Activated T-helper 17 cell treated with anti-CD3 and anti-CD28 coated beads, Interleukin-2, amount 50 U/mL, for 72 hours (primary cell): ENCODE measurements at regions not wholly inside any gene's neighbourhood (a gene's known extent, or its start where the extent isn't known, plus 50 kb on each side); places are given as distances from the start of the nearest gene placed in this dataset.
"Not testable (repeated sequence)": the region's sequence is repeated elsewhere in the genome, so short reads cannot be mapped to it uniquely, and the experiment has no call there.

Experiments used
- ATAC-seq: fragments of 150-1000 bp; cut with Tn5 transposase; replicated peaks from 2 replicates; pipeline ENCODE4 v1.10.0; 2021; ENCODE audit warnings: mild to moderate bottlenecking, moderate library complexity
- H3K27ac Mint-ChIP-seq: one replicate; pipeline ENCODE4 v1.8.0; 2022; ENCODE audit warnings: mixed read lengths
- H3K27me3 Mint-ChIP-seq: one replicate; pipeline ENCODE4 v1.8.0; 2022; ENCODE audit warnings: mixed read lengths
- H3K36me3 Mint-ChIP-seq: one replicate; pipeline ENCODE4 v1.8.0; 2022; ENCODE audit warnings: low read depth, mild to moderate bottlenecking, mixed read lengths
- H3K4me1 Mint-ChIP-seq: one replicate; pipeline ENCODE4 v1.8.0; 2022; ENCODE audit warnings: mixed read lengths
- H3K4me3 Mint-ChIP-seq: one replicate; pipeline ENCODE4 v1.8.0; 2022; ENCODE audit warnings: mild to moderate bottlenecking, mixed read lengths
- H3K9me3 Mint-ChIP-seq: one replicate; pipeline ENCODE4 v1.8.0; 2022; ENCODE audit warnings: mixed read lengths

DNA sequence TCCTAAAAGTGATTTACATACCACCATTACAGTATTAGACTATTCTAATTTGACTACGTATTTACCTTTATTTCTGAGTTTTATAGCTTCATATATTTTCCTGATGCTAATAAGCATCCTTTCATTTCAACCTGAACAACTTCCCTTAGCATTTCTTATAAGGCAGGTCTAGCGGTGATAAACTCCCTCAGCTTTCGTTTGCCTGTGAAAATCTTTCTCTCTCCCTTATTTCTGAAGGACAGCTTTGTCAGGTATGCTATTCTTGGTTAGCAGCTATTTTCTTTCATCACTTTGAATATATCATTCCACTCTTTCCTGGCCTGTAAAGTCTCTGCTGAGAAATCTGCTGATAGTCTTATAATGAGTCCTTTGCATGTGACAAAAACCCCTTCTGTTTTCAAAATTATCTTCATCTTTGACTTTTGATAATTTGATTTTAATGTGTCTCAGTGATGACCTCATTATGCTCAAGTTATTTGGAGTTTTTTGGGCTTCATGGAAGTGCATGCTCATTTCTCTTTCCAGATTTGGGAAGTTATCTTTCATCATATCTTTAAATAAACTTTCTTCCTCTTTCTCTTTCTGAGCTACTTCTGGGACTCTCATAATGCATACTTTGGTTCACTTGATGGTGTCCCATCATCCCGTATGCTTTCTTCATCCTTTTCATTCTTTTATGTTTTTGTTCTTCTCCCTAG, 285.4 kb upstream of the PMFBP1 start:
- Mint-ChIP-seq H3K4me1 (no peaks in the 10 kb centered on the region), H3K27ac (no peak overlapping the region), H3K4me3 (no peak overlapping the region)

DNA sequence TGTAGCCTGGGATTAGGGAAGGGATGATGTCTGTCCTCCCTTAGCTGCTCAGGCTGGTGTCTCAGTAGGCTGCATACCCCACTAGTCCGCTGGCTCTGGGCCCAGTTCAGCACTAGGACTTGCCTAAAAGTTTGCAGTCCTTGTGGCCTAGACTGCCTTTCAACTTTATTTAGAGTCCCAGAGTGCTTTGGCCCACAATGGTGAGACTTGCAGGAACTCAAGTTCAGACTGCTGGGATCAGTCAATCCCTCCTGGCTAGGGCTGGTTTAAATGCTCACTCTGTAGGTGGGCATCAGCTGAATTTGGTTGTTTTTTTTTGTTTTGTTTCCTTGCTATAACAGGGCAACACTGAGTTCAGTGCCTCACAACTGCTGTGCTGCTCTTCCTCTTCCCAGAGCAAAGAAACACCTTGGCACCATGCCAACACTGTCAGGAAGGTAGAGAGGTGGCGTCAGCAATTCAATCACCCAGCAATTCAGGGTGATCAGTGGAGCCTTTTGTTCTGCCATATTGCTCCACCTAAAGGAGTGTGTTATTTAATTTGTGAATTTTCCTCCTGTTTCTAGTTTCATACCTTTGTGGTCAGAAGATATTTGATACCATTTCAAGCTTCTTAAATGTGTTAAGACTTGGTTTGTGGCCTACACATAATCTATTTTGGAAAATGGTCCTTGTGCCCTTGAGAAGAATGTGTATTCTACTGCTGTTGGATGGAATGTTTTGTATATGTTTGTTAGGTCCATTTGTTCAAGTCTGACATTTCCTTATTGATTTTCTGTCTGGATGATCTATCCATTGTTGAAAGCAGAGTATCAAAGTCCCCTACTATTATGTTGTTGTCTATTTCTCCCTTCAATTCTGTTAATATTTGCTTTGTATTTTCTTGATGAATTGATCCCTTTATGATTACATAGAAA, 284.0 kb upstream of the PMFBP1 start:
- H3K9me3 Mint-ChIP-seq, result peaks cover 18% of the 10 kb centered on the region
- no peak overlapping the region for H3K4me3 Mint-ChIP-seq
- no peaks in the 10 kb centered on the region for H3K4me1 Mint-ChIP-seq
- H3K36me3 Mint-ChIP-seq, result no peaks in the 10 kb centered on the region
- H3K27me3 Mint-ChIP-seq, result no peaks in the 10 kb centered on the region
- ATAC-seq, result no peak
- H3K27ac Mint-ChIP-seq, result no peak overlapping the region

More for the DNA sequence above, 285.4 kb upstream of the PMFBP1 start:
- H3K27me3 Mint-ChIP-seq, result no peaks in the 10 kb centered on the region
- H3K9me3 Mint-ChIP-seq, result peaks cover 18% of the 10 kb centered on the region
- ATAC-seq, result no peak
- H3K36me3 Mint-ChIP-seq, result no peaks in the 10 kb centered on the region

DNA sequence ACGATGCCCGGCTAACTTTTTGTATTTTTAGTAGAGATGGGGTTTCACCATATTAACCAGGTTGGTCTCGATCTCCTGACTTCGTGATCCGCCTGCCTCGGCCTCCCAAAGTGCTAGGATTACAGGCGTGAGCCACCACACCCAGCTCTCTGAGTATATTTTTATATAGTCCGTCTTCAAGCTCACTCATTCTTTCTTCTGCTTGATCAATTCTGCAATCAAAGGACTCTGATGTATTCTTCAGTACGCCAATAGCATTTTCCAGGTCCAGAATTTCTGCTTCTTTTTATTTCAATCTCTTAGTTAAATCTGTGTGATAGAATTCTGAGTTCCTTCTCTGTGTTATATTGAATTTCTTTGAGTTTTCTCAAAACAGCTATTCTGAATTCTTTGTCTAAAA, 281.9 kb upstream of the PMFBP1 start:
- H3K4me3 Mint-ChIP-seq, H3K4me1 Mint-ChIP-seq, ATAC-seq, H3K27ac Mint-ChIP-seq, H3K27me3 Mint-ChIP-seq, H3K36me3 Mint-ChIP-seq: not testable (repeated sequence)
- H3K9me3 Mint-ChIP-seq, result peaks cover 18% of the 10 kb centered on the region

DNA sequence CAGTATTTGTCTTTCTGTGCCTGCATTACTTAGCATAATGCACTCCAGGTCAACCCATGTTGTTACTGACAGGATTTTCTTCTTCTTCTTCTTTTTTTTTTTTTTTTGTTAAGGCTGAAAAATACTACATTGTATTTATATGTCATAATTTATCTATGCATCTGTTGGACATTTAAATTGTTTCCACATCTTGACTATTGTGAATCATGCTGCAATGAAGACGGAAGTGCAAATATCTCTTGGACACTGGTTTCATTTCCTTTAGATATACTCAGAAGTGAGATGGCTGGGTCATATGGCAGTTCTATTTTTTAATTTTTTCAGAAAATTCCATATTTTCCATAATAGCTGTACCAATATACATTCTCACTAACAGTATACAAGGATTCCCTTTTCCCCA, 272.7 kb upstream of the PMFBP1 start:
- Mint-ChIP-seq H3K36me3 (no peaks in the 10 kb centered on the region), H3K4me1 (no peaks in the 10 kb centered on the region), H3K27ac (no peak overlapping the region), H3K4me3 (no peak overlapping the region), H3K27me3 (no peaks in the 10 kb centered on the region), H3K9me3 (peaks cover 3% of the 10 kb centered on the region)
- no peak for ATAC-seq

DNA sequence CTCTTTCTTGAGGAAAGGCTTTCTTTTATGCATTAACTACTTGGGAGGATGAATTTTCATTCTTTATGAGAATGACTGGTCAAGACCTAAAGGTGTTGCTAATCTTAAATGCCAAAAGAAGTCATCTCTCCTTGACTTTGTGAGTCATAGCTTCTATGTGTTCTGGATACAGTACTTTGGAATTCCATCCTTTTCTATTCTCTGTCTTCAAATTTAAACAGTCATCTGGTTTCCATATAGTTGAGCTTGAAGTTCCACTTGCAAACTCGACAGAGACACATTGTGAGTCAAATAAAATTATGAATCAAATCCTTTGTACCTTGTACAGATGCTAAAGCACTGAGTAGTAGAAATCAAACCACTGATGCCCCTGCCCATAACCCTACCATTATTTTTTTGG, 271.9 kb upstream of the PMFBP1 start:
- Mint-ChIP-seq H3K4me3 (no peak overlapping the region), H3K27me3 (no peaks in the 10 kb centered on the region), H3K36me3 (no peaks in the 10 kb centered on the region), H3K27ac (no peak overlapping the region), H3K9me3 (peaks cover 3% of the 10 kb centered on the region), H3K4me1 (no peaks in the 10 kb centered on the region)
- ATAC-seq, result no peak

DNA sequence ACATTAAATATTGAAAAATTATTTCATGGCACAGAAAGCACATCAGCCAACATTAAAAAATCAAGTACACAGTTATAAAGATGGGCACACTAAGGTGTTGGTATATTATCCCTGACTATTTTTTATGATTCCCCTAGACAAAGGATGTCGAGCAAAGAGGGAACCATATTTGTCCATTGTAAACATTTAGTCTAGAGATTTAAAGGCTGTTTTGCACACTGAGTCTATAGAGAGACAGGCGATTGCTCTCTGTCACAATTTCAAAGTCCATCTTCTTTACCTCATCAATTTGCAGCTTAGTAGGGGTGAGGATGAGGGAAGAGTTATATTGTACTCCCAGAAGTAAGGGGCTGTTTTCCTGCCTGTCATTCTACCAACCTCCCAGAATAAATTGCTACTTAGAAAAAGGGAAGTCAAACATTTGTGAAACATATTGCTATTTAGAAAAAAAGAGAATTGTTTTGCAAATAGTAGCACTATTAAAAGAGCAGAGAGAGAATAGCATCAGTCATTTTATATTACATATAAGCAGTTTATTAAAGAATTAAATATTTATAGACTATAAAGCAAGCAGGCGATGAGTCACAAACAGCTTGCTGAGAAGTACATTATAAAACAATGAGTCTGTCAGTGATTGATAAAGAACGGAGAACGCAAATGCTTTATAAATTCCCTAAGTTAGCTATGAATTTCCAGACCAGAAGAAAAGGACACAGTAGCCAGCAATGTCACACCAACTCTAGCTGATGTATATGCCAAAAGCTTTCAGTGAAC, 270.6 kb upstream of the PMFBP1 start:
- Mint-ChIP-seq H3K4me1 (no peaks in the 10 kb centered on the region), H3K9me3 (peaks cover 3% of the 10 kb centered on the region), H3K4me3 (no peak overlapping the region), H3K36me3 (no peaks in the 10 kb centered on the region), H3K27ac (no peak overlapping the region), H3K27me3 (no peaks in the 10 kb centered on the region)
- ATAC-seq, result no peak

DNA sequence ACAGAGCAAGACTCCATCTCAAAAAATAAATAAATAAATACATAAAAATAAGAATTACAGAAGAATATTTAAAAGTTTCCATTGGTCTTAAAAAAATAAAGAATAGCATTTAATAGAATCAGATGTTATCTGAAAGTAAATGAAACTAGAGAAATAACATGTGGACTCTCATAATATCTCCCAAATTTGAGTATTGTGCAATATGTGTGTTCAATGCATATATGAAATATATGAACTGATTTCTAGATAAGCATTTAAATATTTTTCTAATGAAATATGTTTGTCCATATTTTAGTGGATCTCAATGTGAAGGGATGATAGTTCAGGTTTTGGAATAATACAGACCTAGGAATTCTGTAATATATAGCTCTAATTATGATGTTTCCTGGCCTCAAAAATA, 265.9 kb upstream of the PMFBP1 start:
- Mint-ChIP-seq H3K36me3 (no peaks in the 10 kb centered on the region), H3K27me3 (no peaks in the 10 kb centered on the region)

DNA sequence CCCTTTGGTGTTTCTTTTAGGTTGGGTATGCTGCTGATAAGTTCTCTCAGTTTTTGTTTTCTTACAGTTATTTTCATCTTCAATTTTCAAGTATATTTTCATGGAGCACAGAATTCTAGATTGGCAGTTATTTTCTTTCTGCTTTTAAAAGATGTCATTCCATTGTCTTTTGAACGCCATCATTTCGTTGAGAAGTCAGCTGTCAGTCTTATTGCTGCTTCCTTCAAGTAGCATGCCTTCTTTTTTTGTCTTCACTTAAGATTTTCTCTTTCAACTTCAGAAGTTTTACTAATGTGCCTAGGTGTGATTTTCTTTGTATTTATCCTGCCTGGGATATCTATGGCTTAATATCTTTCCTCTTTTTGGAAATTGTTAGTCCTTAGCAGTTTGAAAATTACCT, 262.2 kb upstream of the PMFBP1 start:
- H3K4me3 Mint-ChIP-seq, result no peak overlapping the region
- H3K27ac Mint-ChIP-seq, result no peak overlapping the region
- no peaks in the 10 kb centered on the region for H3K4me1 Mint-ChIP-seq
- ATAC-seq, result no peak
- no peaks in the 10 kb centered on the region for H3K36me3 Mint-ChIP-seq
- no peaks in the 10 kb centered on the region for H3K27me3 Mint-ChIP-seq
- H3K9me3 Mint-ChIP-seq, result peaks cover 8% of the 10 kb centered on the region

More for the DNA sequence above, 265.9 kb upstream of the PMFBP1 start:
- H3K9me3 Mint-ChIP-seq, result peaks cover 8% of the 10 kb centered on the region
- no peak overlapping the region for H3K27ac Mint-ChIP-seq
- H3K4me1 Mint-ChIP-seq, result no peaks in the 10 kb centered on the region
- no peak overlapping the region for H3K4me3 Mint-ChIP-seq
- no peak for ATAC-seq

DNA sequence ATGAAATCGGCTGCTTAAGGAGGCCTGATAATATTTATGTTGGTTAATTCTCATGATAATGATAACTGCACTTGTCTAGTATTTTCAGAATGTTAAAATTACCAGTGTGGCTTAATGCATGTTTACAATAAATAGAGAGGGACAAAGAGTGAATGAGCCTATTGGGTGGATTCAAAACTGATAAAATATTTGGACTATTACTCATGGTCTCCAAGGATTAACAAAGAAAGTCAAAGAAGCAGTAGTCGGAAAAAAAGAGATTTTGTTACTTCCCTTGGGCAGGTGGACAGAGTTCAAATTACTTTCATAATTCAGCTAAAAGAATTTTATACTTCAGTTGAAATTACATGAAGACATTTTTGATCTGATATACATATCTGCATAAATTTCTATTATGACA, 258.2 kb upstream of the PMFBP1 start:
- Mint-ChIP-seq H3K27ac (no peak overlapping the region), H3K36me3 (no peaks in the 10 kb centered on the region), H3K9me3 (peaks cover 8% of the 10 kb centered on the region), H3K4me3 (no peak overlapping the region), H3K4me1 (no peaks in the 10 kb centered on the region), H3K27me3 (no peaks in the 10 kb centered on the region)
- ATAC-seq, result no peak

DNA sequence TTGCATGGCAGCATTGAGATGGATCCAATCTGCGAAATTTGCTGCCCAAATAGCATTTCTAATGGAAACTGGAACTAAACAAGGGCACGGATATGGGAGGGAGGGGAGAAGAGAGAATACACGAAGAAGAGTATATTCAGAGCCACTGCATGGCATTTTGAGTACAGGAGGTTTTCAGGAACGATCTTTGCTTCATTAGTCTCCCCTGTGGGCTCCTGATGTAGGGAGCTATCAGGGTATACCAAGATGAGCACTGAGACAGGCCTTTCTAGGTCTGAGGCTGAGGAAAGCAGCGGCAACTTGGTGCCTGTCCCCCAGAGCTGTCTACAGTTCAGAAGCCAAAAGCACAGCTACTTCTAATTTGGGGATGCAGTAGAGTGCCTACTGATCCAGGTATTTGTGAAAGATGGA, 257.7 kb upstream of the PMFBP1 start:
- H3K4me1 Mint-ChIP-seq, result no peaks in the 10 kb centered on the region

DNA sequence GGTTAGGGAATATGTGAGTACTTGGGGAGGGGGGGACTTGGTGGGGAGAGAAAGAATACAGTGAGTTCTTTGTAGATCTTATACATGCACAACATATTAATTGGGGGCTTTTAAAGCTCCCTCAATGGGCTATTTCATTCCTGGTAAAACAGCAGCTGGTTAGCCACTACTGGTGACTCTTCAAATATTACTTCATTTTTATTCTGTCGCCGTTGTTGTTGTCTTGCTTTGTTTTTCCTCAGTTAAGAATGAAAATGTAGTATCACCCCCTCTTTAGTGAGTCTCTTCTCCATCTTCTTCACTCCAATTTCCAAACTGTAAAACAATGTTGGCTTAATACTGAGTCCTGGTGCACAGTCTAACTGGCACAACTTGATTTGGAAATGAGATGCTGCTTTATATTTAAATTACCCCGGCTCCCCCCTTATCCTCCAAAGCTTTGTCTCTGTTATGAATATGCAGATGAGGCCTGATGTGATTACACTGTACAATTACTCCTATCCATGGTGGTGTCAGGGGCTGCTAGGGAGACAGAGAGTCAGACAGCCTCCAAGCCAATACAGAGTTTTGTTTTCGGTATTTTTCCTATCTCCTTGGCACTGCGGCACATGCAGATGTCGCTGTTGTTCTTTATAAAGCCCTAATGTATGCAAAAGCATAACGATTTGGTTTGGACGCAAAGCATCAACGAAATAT, 256.9 kb upstream of the PMFBP1 start:
- Mint-ChIP-seq H3K9me3 (peaks cover under 1% of the 10 kb centered on the region), H3K27ac (no peak overlapping the region), H3K4me1 (no peaks in the 10 kb centered on the region), H3K36me3 (no peaks in the 10 kb centered on the region), H3K27me3 (no peaks in the 10 kb centered on the region), H3K4me3 (no peak overlapping the region)
- no peak for ATAC-seq

More for the DNA sequence above, 257.7 kb upstream of the PMFBP1 start:
- Mint-ChIP-seq H3K27me3 (no peaks in the 10 kb centered on the region), H3K36me3 (no peaks in the 10 kb centered on the region), H3K4me3 (no peak overlapping the region), H3K9me3 (peaks cover 5% of the 10 kb centered on the region), H3K27ac (no peak overlapping the region)
- ATAC-seq, result no peak

DNA sequence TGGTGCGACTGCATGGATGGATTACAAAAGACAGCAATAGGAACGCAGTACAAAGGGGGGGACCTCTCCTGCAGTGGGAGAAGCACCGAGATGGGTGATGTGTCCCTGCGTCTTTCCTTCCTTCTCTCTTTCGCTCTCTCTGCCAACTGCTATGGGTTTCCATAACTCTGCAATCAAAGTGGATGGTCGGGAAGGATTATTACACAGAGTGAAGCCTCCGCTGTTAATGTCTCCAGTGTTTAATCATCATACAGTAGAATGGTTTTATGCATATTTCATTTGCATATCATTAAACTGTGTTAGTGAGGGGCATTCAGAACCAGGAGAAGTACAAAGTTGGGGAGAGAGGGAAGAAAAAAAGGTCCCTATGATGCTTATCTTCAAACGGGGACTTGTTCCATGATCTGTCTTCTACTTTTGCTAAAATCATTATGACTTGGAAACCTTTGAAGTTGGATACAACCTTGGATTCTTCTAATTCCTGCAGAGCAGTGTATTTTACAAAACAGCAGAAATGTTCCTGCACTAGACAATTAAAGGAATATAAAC, 255.9 kb upstream of the PMFBP1 start:
- H3K36me3 Mint-ChIP-seq, result no peaks in the 10 kb centered on the region

DNA sequence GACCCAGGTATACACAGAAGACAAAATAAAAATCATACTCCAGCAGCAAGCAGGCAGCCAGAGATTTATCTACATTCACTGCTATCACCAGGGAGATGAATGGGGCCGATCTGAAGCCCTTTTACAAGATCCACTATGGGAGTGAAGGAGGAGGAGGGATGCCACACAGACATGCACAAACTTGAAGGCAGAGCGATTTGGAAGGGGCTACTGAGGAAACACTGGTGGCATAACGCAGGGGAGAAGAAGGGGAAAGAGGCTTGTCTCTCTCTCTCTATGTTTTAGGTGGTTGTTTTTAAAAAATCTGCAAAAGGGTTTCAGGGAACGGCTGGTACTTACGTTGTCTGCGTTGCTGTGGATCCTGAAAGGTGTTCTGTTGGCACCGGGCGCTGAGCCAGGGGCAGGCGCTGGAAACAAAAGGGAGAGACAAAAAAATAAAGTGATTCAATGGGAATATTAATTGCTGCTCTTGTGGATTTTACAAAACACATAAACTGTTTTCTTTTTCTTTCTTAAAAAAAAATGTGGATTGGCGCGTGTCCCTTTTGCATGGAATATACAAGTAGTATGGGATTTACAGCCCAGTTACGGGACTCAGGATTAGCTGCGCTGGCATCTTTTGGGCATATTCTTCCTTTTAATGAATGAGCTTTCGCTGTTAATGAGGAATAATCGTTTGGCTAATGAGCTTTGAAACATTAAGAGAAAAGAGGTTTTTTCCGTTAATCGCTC, 255.3 kb upstream of the PMFBP1 start:
- H3K4me3 Mint-ChIP-seq, result no peak overlapping the region
- no peak for ATAC-seq
- no peaks in the 10 kb centered on the region for H3K9me3 Mint-ChIP-seq
- H3K27me3 Mint-ChIP-seq, result no peaks in the 10 kb centered on the region
- no peaks in the 10 kb centered on the region for H3K4me1 Mint-ChIP-seq
- no peaks in the 10 kb centered on the region for H3K36me3 Mint-ChIP-seq
- H3K27ac Mint-ChIP-seq, result no peak overlapping the region

More for the DNA sequence above, 255.9 kb upstream of the PMFBP1 start:
- ATAC-seq, result no peak
- no peaks in the 10 kb centered on the region for H3K27me3 Mint-ChIP-seq
- H3K4me3 Mint-ChIP-seq, result no peak overlapping the region
- no peaks in the 10 kb centered on the region for H3K4me1 Mint-ChIP-seq
- H3K27ac Mint-ChIP-seq, result no peak overlapping the region
- no peaks in the 10 kb centered on the region for H3K9me3 Mint-ChIP-seq
